Adrenal gland (tissue), 9 donors: ENCODE measurements at regions not wholly inside any gene's neighbourhood (a gene's known extent, or its start where the extent isn't known, plus 50 kb on each side); places are given as distances from the start of the nearest gene placed in this dataset.

Experiments used
- DNase-seq, 7 donors: peaks; one replicate each; pipeline ENCODE4 v3.0.0-alpha.2; 2019 to 2020
- H3K27ac ChIP-seq, 5 donors: fragments of 200-600 bp; sonication (generic) in 4 of 5; 1 replicate in 3 of 5; 2 replicates in 2 of 5; pipeline versions ENCODE4 v1.5.1 to v1.8.0; 2016 to 2020; ENCODE audit warnings: mild to moderate bottlenecking in 1 of 5
- H3K27me3 ChIP-seq: fragments of 200-600 bp; 2 replicates; pipeline ENCODE4 v1.8.0; 2021
- H3K36me3 ChIP-seq, 2 donors: fragments of 200-600 bp; replicated peaks in 1 of 2; 1 replicate in 1 of 2; 2 replicates in 1 of 2; pipeline versions ENCODE4 v1.5.1 to v1.8.0; 2018 to 2022
- H3K4me1 ChIP-seq, 2 donors: fragments of 200-600 bp; replicated peaks in 1 of 2; 1 replicate in 1 of 2; 2 replicates in 1 of 2; pipeline versions ENCODE4 v1.5.1 to v1.8.0; 2018 to 2021
- H3K4me3 ChIP-seq, 4 donors: fragments of 200-600 bp; sonication (generic) in 3 of 4; one replicate each; pipeline ENCODE4 v1.5.1; 2016 to 2018
- H3K9me3 ChIP-seq, 3 donors: fragments of 200-600 bp; sonication (generic) in 1 of 3; replicated peaks in 1 of 3; 1 replicate in 2 of 3; 2 replicates in 1 of 3; pipeline versions ENCODE4 v1.5.1 to v1.8.0; 2016 to 2021
- CTCF ChIP-seq, 6 experiments: fragments of 450-650 bp in 4 of 6; fragments of 200-600 bp in 2 of 6; sonication (generic) in 1 of 6; IDR thresholded peaks; 1 replicate in 5 of 6; 2 replicates in 1 of 6; pipeline versions ENCODE4 v1.5.1 to v1.8.0; 2016 to 2021; ENCODE audit warnings: antibody characterized with exemption in 6 of 6, mild to moderate bottlenecking in 2 of 6, moderate library complexity in 1 of 6
- POLR2A ChIP-seq, 2 donors: fragments of 450-650 bp; IDR thresholded peaks; one replicate each; pipeline ENCODE4 v1.6.1; 2017; ENCODE audit warnings: antibody characterized with exemption in 2 of 2, mild to moderate bottlenecking in 2 of 2, moderate library complexity in 1 of 2
- WGBS, 4 donors: extraction: QIAGEN DNeasy Blood & Tissue Kit in 2 of 4; methylation state at CpG; one replicate each; pipeline versions ENCODE4 v1.1.5 to v1.1.7; 2013 to 2017; 5-methylcytosine and 5-hydroxymethylcytosine counted together
- intact Hi-C, 2 donors: fragments of 100-400 bp; cut with DNase I; formaldehyde crosslinking; loops; one replicate each; pipeline versions ENCODE4 v1.14.1 to v1.15.0; 2022 to 2023
- donor health status: healthy with polysubstance abuse.
- donor health status: Bipolar disorder and iron deficiency.
- donor health status: DM: yes; HTN: yes; CAD: no.
- donor health status: DM: no; HTN: no; CAD: no.
- donor health status: DM: no; HTN: no; CAD: no.

DNA sequence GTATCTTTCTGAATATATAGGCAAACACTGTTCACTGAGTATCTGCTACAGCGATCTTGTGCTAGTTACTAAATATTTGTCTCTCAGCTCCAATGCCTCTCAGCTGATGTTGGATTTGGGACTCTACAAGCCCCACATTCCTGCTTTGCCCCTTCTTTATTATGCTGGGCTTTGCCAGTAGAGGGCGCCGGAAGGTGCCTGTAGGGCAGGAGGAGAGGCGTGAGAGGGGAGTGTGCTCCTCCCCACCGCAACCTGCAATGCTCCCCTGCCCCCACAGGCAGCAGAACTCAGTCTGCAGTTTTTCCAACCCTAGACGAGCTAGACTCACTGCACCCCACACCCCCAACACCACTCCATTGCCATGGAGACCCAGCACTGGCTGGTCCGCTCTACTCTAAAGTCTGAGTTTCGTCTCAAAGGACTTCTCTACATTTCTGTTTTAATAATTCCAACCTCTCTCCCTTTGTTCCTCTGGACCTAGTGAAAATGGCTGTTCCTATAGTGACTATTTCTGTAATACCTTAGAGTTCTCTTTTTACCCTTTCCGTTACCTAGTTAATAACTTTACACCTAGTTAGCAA is 337.6 kb downstream of the CCSER2 start:
- Histone ChIP-seq H3K27ac (no peak overlapping the region), H3K36me3 (no peaks in the 10 kb centered on the region), H3K27me3 (no peaks in the 10 kb centered on the region), H3K4me1 (no peaks in the 10 kb centered on the region), H3K4me3 (no peak overlapping the region), H3K9me3 (no peaks in the 10 kb centered on the region)
- WGBS, 4 donors: 65 to 72% (median 68%) methylated on average over 9 of the region's 9 CpGs
- intact Hi-C loops: no loop called here
- no peak for DNase-seq
- TF ChIP-seq POLR2A (IDR thresholded peaks at IDR 0.05): no peak
- TF ChIP-seq CTCF (IDR thresholded peaks at IDR 0.05): no peak

DNA sequence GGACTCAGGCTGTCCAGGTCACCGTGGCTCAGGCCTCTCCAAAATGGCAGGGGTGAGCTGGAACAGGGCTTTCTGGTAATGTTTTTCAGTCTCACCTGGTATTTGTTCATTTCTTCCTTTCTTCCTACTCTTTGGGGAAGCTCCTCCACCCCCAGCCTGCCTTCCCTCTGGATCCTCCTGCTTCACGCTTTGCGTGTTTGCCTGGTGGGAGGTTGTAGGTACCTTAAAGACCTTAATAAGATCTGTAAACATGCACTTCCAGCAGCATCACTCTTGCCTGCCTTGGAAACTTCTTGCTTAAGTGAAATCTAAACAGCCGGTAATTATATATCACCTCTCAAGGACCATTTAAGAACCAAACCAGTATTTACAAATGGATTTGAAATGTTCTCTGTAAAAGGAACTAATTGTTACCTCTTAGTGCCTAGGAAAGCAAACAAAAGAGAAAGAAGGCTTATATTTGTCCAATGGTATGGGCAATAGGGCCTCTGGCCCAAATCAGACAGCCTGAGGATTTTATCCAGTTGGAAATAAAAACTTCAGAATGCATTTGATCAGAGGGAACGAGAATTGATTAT is 339.9 kb downstream of the CCSER2 start:
- no peaks in the 10 kb centered on the region for H3K9me3 ChIP-seq
- no peaks in the 10 kb centered on the region for H3K4me1 ChIP-seq
- no peak overlapping the region for H3K4me3 ChIP-seq
- WGBS, 4 donors: 74 to 84% (median 83%) methylated on average over 5 of the region's 5 CpGs
- no peak overlapping the region for H3K27ac ChIP-seq
- no peaks in the 10 kb centered on the region for H3K36me3 ChIP-seq
- no peaks in the 10 kb centered on the region for H3K27me3 ChIP-seq
- no peak for DNase-seq
- no peak for TF ChIP-seq POLR2A (IDR thresholded peaks at IDR 0.05)
- TF ChIP-seq CTCF (IDR thresholded peaks at IDR 0.05): no peak
- intact Hi-C loops: no loop called here

- Histone ChIP-seq H3K4me1 (no peaks in the 10 kb centered on the region), H3K27me3 (no peaks in the 10 kb centered on the region), H3K27ac (no peak overlapping the region), H3K36me3 (no peaks in the 10 kb centered on the region), H3K4me3 (no peak overlapping the region), H3K9me3 (no peaks in the 10 kb centered on the region)
- no peak for DNase-seq
- intact Hi-C loops: no loop called here
- TF ChIP-seq CTCF (IDR thresholded peaks at IDR 0.05): no peak
- no peak for TF ChIP-seq POLR2A (IDR thresholded peaks at IDR 0.05)
- 50 to 75% (median 63%) methylated on average over 2 of the region's 2 CpGs for WGBS, 4 donors
Observed at GRCh38 chr10:84675060-84675459, 346.7 kb downstream of the CCSER2 start.

DNA sequence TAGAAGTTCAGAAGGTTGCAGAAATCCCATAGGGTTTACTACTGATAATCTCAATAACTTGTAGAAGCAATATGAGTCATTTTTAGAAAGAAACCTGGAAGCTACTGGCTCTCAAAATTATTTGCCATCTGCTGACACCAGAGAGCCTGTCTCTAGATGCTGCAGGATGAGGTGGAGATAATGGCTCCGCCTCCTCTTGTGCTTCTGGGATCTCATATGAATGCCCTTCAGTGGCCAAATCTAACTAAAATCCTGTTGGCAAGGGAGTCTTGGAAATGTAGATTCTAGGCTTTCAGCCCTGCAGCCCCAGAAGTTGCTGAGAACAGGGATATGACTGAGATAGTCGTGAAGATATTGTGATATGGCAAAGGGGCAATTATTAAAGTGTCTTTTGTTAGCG is 348.1 kb downstream of the CCSER2 start:
- DNase-seq: no peak
- 72 to 73% (median 73%) methylated on average over 3 of the region's 3 CpGs for WGBS, 4 donors
- Histone ChIP-seq H3K9me3 (no peaks in the 10 kb centered on the region), H3K27me3 (no peaks in the 10 kb centered on the region), H3K36me3 (no peaks in the 10 kb centered on the region), H3K27ac (no peak overlapping the region), H3K4me1 (no peaks in the 10 kb centered on the region), H3K4me3 (no peak overlapping the region)
- TF ChIP-seq CTCF (IDR thresholded peaks at IDR 0.05) (no peak), POLR2A (IDR thresholded peaks at IDR 0.05) (no peak)
- intact Hi-C loops: no loop called here
